ENCODE measurements at regions not wholly inside any gene's neighbourhood (a gene's known extent, or its start where the extent isn't known, plus 50 kb on each side); places are given as distances from the start of the nearest gene placed in this dataset.

DNA sequence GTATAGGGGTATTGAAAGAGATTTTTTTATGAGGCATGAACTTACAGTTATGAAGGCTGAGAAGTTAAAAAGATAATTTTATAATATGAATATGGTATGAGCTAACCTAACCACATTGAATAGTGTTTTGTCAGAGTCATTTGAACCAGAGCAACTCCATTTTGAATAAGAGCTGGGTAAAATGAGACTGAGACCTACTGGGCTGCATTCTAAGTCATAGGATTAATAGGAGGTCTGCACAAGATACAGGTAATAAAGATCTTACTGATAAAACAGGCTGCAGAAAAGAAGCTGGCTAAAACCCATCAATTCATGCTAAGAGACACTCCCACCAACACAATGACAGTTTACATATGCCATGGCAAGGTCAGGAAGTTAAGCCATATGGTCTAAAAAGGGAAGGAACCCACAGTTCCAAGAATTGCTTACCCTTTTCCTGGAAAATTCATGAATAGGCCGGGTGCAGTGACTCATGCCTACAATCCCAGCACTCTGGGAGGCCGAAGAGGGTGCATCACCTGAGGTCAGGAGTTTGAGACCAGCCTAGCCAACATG lies 209.2 kb downstream of the TECRL start:
- Histone ChIP-seq H2BK5ac (ENCODE audit: insufficient read length, low read length) (no peak overlapping the region), H2AK5ac (ENCODE audit: insufficient read length, low read length) (no peak overlapping the region), H3T11ph (ENCODE audit: low read length) (no peak overlapping the region), H2BK12ac (ENCODE audit: insufficient read length, low read depth, low read length) (no peak overlapping the region), H3K27ac (ENCODE audit: insufficient read length, low read depth, low read length) (no peak overlapping the region), H3K4ac (ENCODE audit: low read depth, low read length) (no peak overlapping the region), H4K20me1 (ENCODE audit: control insufficient read depth, insufficient read depth, insufficient read length) (no peaks in the 10 kb centered on the region), H4K5ac (ENCODE audit: insufficient read length, low read depth, low read length) (no peak overlapping the region), H2BK120ac (ENCODE audit: low read depth, low read length, poor library complexity, severe bottlenecking) (no peak overlapping the region), H3K18ac (ENCODE audit: insufficient read length, low read depth, low read length) (no peak overlapping the region), H2BK20ac (ENCODE audit: low read depth, low read length, poor library complexity, severe bottlenecking) (no peak overlapping the region), H3K23ac (ENCODE audit: insufficient read length, low read depth, low read length) (no peak overlapping the region), H3K56ac (ENCODE audit: insufficient read length, low read depth, low read length) (no peak overlapping the region), H3K4me1 (ENCODE audit: insufficient read depth, low read length) (no peaks in the 10 kb centered on the region), H3K23me2 (ENCODE audit: insufficient read length, low read depth, low read length, poor library complexity, severe bottlenecking) (no peaks in the 10 kb centered on the region), H4K8ac (replicated peaks; ENCODE audit: insufficient read length, low read depth, low read length) (no peak overlapping the region), H2BK15ac (ENCODE audit: low read depth, low read length) (no peak overlapping the region), H3K79me1 (ENCODE audit: insufficient read depth, low read depth, low read length, poor library complexity, severe bottlenecking) (no peaks in the 10 kb centered on the region), H3K14ac (ENCODE audit: insufficient read depth, low read length) (no peak overlapping the region), H3K27me3 (ENCODE audit: insufficient read depth, low read length) (no peaks in the 10 kb centered on the region), H2AFZ (ENCODE audit: low read length) (no peak overlapping the region), H3K9me3 (ENCODE audit: control insufficient read depth, low read depth, low read length) (no peaks in the 10 kb centered on the region), H4K91ac (ENCODE audit: insufficient read length, low read depth, low read length) (no peak overlapping the region), H3K79me2 (ENCODE audit: insufficient read depth, low read length) (no peaks in the 10 kb centered on the region), H3K4me2 (ENCODE audit: insufficient read depth, insufficient read length, low read length) (no peak overlapping the region), H3K9ac (ENCODE audit: extremely low read depth, insufficient read length, low read length) (no peak overlapping the region)
- no peak overlapping the region for H3K4me3 Mint-ChIP-seq
- DNase-seq: no peak
- H3K27me3 Mint-ChIP-seq (ENCODE audit: low read depth): no peaks in the 10 kb centered on the region
- H3K36me3 Mint-ChIP-seq (ENCODE audit: insufficient read depth in 1 of 3, low read depth in 3 of 3): no peaks in the 10 kb centered on the region; a peak in 1 of 7 replicates
- no peaks in the 10 kb centered on the region for H3K9me3 Mint-ChIP-seq
- H3K27ac Mint-ChIP-seq: no peak overlapping the region
- H3K4me1 Mint-ChIP-seq: peaks cover 9 to 17% of the 10 kb centered on the region in 2 experiments
- WGBS (ENCODE audit: extremely low coverage, insufficient read length, low lambda C conversion rate): no CpG with 5 or more reads among the region's 2 CpGs
- TF ChIP-seq, protein P1, sequence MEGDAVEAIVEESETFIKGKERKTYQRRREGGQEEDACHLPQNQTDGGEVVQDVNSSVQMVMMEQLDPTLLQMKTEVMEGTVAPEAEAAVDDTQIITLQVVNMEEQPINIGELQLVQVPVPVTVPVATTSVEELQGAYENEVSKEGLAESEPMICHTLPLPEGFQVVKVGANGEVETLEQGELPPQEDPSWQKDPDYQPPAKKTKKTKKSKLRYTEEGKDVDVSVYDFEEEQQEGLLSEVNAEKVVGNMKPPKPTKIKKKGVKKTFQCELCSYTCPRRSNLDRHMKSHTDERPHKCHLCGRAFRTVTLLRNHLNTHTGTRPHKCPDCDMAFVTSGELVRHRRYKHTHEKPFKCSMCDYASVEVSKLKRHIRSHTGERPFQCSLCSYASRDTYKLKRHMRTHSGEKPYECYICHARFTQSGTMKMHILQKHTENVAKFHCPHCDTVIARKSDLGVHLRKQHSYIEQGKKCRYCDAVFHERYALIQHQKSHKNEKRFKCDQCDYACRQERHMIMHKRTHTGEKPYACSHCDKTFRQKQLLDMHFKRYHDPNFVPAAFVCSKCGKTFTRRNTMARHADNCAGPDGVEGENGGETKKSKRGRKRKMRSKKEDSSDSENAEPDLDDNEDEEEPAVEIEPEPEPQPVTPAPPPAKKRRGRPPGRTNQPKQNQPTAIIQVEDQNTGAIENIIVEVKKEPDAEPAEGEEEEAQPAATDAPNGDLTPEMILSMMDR (conservative IDR thresholded peaks at IDR 0.05): no peak

All from H9 (cell line).